ENCODE measurements at regions not wholly inside any gene's neighbourhood (a gene's known extent, or its start where the extent isn't known, plus 50 kb on each side); places are given as distances from the start of the nearest gene placed in this dataset.

- Mint-ChIP-seq H3K36me3 (ENCODE audit: low read depth) (no peaks in the 10 kb centered on the region), H3K9me3 (no peaks in the 10 kb centered on the region), H3K27ac (no peak overlapping the region), H3K4me1 (ENCODE audit: low read depth) (no peaks in the 10 kb centered on the region), H3K27me3 (peaks cover 28% of the 10 kb centered on the region), H3K4me3 (no peak overlapping the region)
- no peak for TF ChIP-seq CTCF (IDR thresholded peaks at IDR 0.05)
- no peak overlapping the region for H3K4me3 ChIP-seq (ENCODE audit: low read length)
- H3K9me3 ChIP-seq (ENCODE audit: control insufficient read depth in 1 of 2, insufficient read depth in 1 of 2, low read length in 2 of 2), result peaks cover 0 to 6% of the 10 kb centered on the region in 2 experiments
- DNase-seq (no peak), ATAC-seq (ENCODE audit: poor library complexity) (no peak)
- ChIA-PET CTCF (no interaction called here), POLR2A (no interaction called here)
- H3K27ac ChIP-seq (ENCODE audit: low read depth in 1 of 2, low read length in 2 of 2), result no peak overlapping the region
- no peaks in the 10 kb centered on the region for H3K4me1 ChIP-seq (ENCODE audit: insufficient read depth, low read length)
- H3K27me3 ChIP-seq (ENCODE audit: control insufficient read depth in 1 of 2, insufficient read depth in 2 of 2, low read length in 2 of 2), result peaks cover 0 to 2% of the 10 kb centered on the region in 2 experiments
- intact Hi-C loops (cut with DNase I, micrococcal nuclease), result no loop called here
- no peaks in the 10 kb centered on the region for H3K36me3 ChIP-seq (ENCODE audit: insufficient read depth, low read length)
Observed at GRCh38 chr19:29399804-29400203, 126.0 kb upstream of the VSTM2B start.

GRCh38 chr19:29400917-29401711 is 124.7 kb upstream of the VSTM2B start:
- CTCF ChIA-PET, result no interaction called here
- H3K27me3 ChIP-seq (ENCODE audit: control insufficient read depth in 1 of 2, insufficient read depth in 2 of 2, low read length in 2 of 2), result peaks cover 0 to 2% of the 10 kb centered on the region in 2 experiments
- ATAC-seq (ENCODE audit: poor library complexity) (no peak), DNase-seq (no peak)
- no peaks in the 10 kb centered on the region for H3K4me1 Mint-ChIP-seq (ENCODE audit: low read depth)
- H3K36me3 ChIP-seq (ENCODE audit: insufficient read depth, low read length), result no peaks in the 10 kb centered on the region
- H3K4me1 ChIP-seq (ENCODE audit: insufficient read depth, low read length), result no peaks in the 10 kb centered on the region
- H3K4me3 ChIP-seq (ENCODE audit: low read length), result no peak overlapping the region
- no peaks in the 10 kb centered on the region for H3K36me3 Mint-ChIP-seq (ENCODE audit: low read depth)
- H3K9me3 ChIP-seq (ENCODE audit: control insufficient read depth in 1 of 2, insufficient read depth in 1 of 2, low read length in 2 of 2), result peaks cover 0 to 6% of the 10 kb centered on the region in 2 experiments
- H3K4me3 Mint-ChIP-seq, result no peak overlapping the region
- H3K27ac Mint-ChIP-seq, result no peak overlapping the region
- TF ChIP-seq CTCF (IDR thresholded peaks at IDR 0.05), result no peak
- intact Hi-C loops (cut with DNase I, micrococcal nuclease), result no loop called here
- H3K9me3 Mint-ChIP-seq, result no peaks in the 10 kb centered on the region
- H3K27me3 Mint-ChIP-seq, result peaks cover 25% of the 10 kb centered on the region
- no peak overlapping the region for H3K27ac ChIP-seq (ENCODE audit: low read depth in 1 of 2, low read length in 2 of 2)
- POLR2A ChIA-PET, result no interaction called here

- H3K27me3 Mint-ChIP-seq, result peaks cover 28% of the 10 kb centered on the region
Observed at GRCh38 chr19:29401712-29402421, 123.9 kb upstream of the VSTM2B start.

More at GRCh38 chr19:29401712-29402421, 123.9 kb upstream of the VSTM2B start:
- no peak overlapping the region for H3K4me3 Mint-ChIP-seq
- H3K4me1 ChIP-seq (ENCODE audit: insufficient read depth, low read length), result no peaks in the 10 kb centered on the region
- no peak overlapping the region for H3K27ac Mint-ChIP-seq
- H3K27ac ChIP-seq (ENCODE audit: low read depth in 1 of 2, low read length in 2 of 2), result no peak overlapping the region
- intact Hi-C loops (cut with DNase I, micrococcal nuclease), result no loop called here
- DNase-seq (no peak), ATAC-seq (ENCODE audit: poor library complexity) (no peak)
- no peaks in the 10 kb centered on the region for H3K36me3 Mint-ChIP-seq (ENCODE audit: low read depth)
- TF ChIP-seq CTCF (IDR thresholded peaks at IDR 0.05), result no peak
- H3K27me3 ChIP-seq (ENCODE audit: control insufficient read depth in 1 of 2, insufficient read depth in 2 of 2, low read length in 2 of 2), result peaks cover 0 to 2% of the 10 kb centered on the region in 2 experiments
- H3K4me1 Mint-ChIP-seq (ENCODE audit: low read depth), result no peaks in the 10 kb centered on the region
- ChIA-PET CTCF (no interaction called here), POLR2A (no interaction called here)
- no peaks in the 10 kb centered on the region for H3K36me3 ChIP-seq (ENCODE audit: insufficient read depth, low read length)
- peaks cover 0 to 6% of the 10 kb centered on the region in 2 experiments for H3K9me3 ChIP-seq (ENCODE audit: control insufficient read depth in 1 of 2, insufficient read depth in 1 of 2, low read length in 2 of 2)
- no peaks in the 10 kb centered on the region for H3K9me3 Mint-ChIP-seq
- no peak overlapping the region for H3K4me3 ChIP-seq (ENCODE audit: low read length)
